A549 (cell line): ENCODE measurements at regions not wholly inside any gene's neighbourhood (a gene's known extent, or its start where the extent isn't known, plus 50 kb on each side); places are given as distances from the start of the nearest gene placed in this dataset.

Experiments
- ATAC-seq, 2 experiments: fragments of 200-7000 bp in 1 of 2; fragments of >200 bp in 1 of 2; cut with Nextera tagmentation in 1 of 2; cut with Tn5 transposase in 1 of 2; 3 replicates each; pipeline versions ENCODE4 v1.8.0 to v1.9.1; 2018 to 2020; ENCODE audit warnings: mild to moderate bottlenecking in 1 of 2, moderate library complexity in 1 of 2
- CTCF ChIA-PET: fragments of 300-600 bp; sonication (Branson Sonifier 250); formaldehyde crosslinking; extraction: SDS; loops from one replicate; lab custom pipeline; 2021; ENCODE audit warnings: antibody characterized with exemption, inconsistent platforms; lab: Yijun Ruan, JAX
- POLR2A ChIA-PET: fragments of 350-600 bp; formaldehyde crosslinking; extraction: SDS; loops from one replicate; lab custom pipeline; 2021; ENCODE audit warnings: antibody characterized with exemption, inconsistent platforms; lab: Yijun Ruan, JAX
- DNase-seq, 2 experiments: peaks; one replicate each; pipeline versions ENCODE4 v3.0.0 to v3.0.0-alpha.2; 2011 to 2016; ENCODE audit warnings: low read depth in 1 of 2, low spot score in 1 of 2
- FAIRE-seq: peaks from 2 replicates; lab custom pipeline; 2011; peaks lifted over from hg19 to GRCh38; lab: Jason Lieb, UNC
- H3K27ac ChIP-seq, 2 experiments: fragments of >200 bp; sonication (Bioruptor Twin); formaldehyde crosslinking; 3 replicates each; pipeline ENCODE4 v1.5.1; 2016 to 2017
- H3K4me1 ChIP-seq: fragments of >200 bp; sonication (Bioruptor Twin); formaldehyde crosslinking; 3 replicates; pipeline ENCODE4 v1.6.1; 2016
- H3K4me2 ChIP-seq: fragments of >200 bp; sonication (Bioruptor Twin); formaldehyde crosslinking; 3 replicates; pipeline ENCODE4 v1.6.1; 2016
- H3K4me3 ChIP-seq: fragments of >200 bp; sonication (Bioruptor Twin); formaldehyde crosslinking; 3 replicates; pipeline ENCODE4 v1.5.1; 2016
- H3K9me3 ChIP-seq: fragments of >200 bp; sonication (Bioruptor Twin); formaldehyde crosslinking; 3 replicates; pipeline ENCODE4 v1.6.1; 2016
- CBX8 ChIP-seq: fragments of 200-600 bp; sonication (generic); IDR thresholded peaks from 2 replicates; pipeline ENCODE4 v1.6.1; 2016
- CHD2 ChIP-seq: fragments of 150-350 bp; IDR thresholded peaks from 2 replicates; pipeline ENCODE4 v1.6.1; 2014; ENCODE audit warnings: low read length; ENCODE audit not compliant: partially characterized antibody
- CTCF ChIP-seq: fragments of >200 bp; sonication (Bioruptor Twin); formaldehyde crosslinking; IDR thresholded peaks from 3 replicates; pipeline ENCODE4 v1.5.1; 2016
- EHMT2 ChIP-seq: fragments of 200-600 bp; sonication (generic); IDR thresholded peaks from 2 replicates; pipeline ENCODE4 v1.6.1; 2016; ENCODE audit warnings: antibody characterized with exemption, low read depth, mild to moderate bottlenecking, moderate library complexity
- EP300 ChIP-seq, 2 experiments: fragments of >200 bp; sonication (Bioruptor Twin); formaldehyde crosslinking; IDR thresholded peaks; 2 replicates in 1 of 2; 3 replicates in 1 of 2; pipeline ENCODE4 v1.6.1; 2016 to 2017
- ESRRA ChIP-seq: fragments of 150-350 bp; IDR thresholded peaks from 2 replicates; pipeline ENCODE4 v1.6.1; 2014; ENCODE audit warnings: mild to moderate bottlenecking, low read length, borderline replicate concordance
- FOXS1 ChIP-seq: fragments of 250-450 bp; sonication (Bioruptor Pico); IDR thresholded peaks from 2 replicates; pipeline ENCODE4 v1.5.0; 2020; ENCODE audit warnings: mild to moderate bottlenecking, moderate library complexity
- HOXA7 ChIP-seq: fragments of 250-450 bp; sonication (Bioruptor Pico); IDR thresholded peaks from 2 replicates; pipeline ENCODE4 v1.5.0; 2020; ENCODE audit warnings: mild to moderate bottlenecking, moderate library complexity
- HOXB13 ChIP-seq: fragments of 250-450 bp; sonication (Bioruptor Pico); IDR thresholded peaks from 2 replicates; pipeline ENCODE4 v1.5.0; 2020; ENCODE audit warnings: low read depth, mild to moderate bottlenecking, moderate library complexity
- HOXB5 ChIP-seq: fragments of 250-450 bp; sonication (Bioruptor Pico); IDR thresholded peaks from 2 replicates; pipeline ENCODE4 v1.5.0; 2020; ENCODE audit warnings: mild to moderate bottlenecking, moderate library complexity
- JUNB ChIP-seq: fragments of >200 bp; sonication (Bioruptor Twin); formaldehyde crosslinking; IDR thresholded peaks from 2 replicates; pipeline ENCODE4 v1.6.1; 2016
- KDM1A ChIP-seq: fragments of 200-600 bp; sonication (generic); IDR thresholded peaks from 2 replicates; pipeline ENCODE4 v1.6.1; 2016; ENCODE audit warnings: low read depth, mild to moderate bottlenecking
- MAX ChIP-seq: IDR thresholded peaks from 2 replicates; pipeline ENCODE4 v1.6.1; 2012
- MAZ ChIP-seq: fragments of 150-350 bp; IDR thresholded peaks from 2 replicates; pipeline ENCODE4 v1.6.1; 2014; ENCODE audit warnings: antibody characterized with exemption, low read depth, low read length, borderline replicate concordance
- NFE2L2 ChIP-seq: fragments of 150-350 bp; conservative IDR thresholded peaks from 2 replicates; pipeline ENCODE4 v1.6.1; 2014; ENCODE audit warnings: low read length
- NPAS2 ChIP-seq: fragments of 250-450 bp; sonication (Bioruptor Pico); IDR thresholded peaks from 2 replicates; pipeline ENCODE4 v1.8.0; 2022; ENCODE audit warnings: mild to moderate bottlenecking, moderate library complexity, borderline replicate concordance
- NR3C1 ChIP-seq: fragments of >200 bp; sonication (Bioruptor Twin); formaldehyde crosslinking; IDR thresholded peaks from 3 replicates; pipeline ENCODE4 v1.6.1; 2017
- PHF8 ChIP-seq: fragments of 200-600 bp; sonication (generic); IDR thresholded peaks from 2 replicates; pipeline ENCODE4 v1.6.1; 2016; ENCODE audit warnings: low read depth, mild to moderate bottlenecking, antibody characterized with exemption, moderate library complexity, borderline replicate concordance
- POLR2A ChIP-seq: IDR thresholded peaks from 2 replicates; pipeline ENCODE4 v1.6.1; 2012; ENCODE audit warnings: mild to moderate bottlenecking, low read length
- RAD21 ChIP-seq, 2 experiments: fragments of >200 bp in 1 of 2; sonication (Bioruptor Twin) in 1 of 2; formaldehyde crosslinking in 1 of 2; IDR thresholded peaks in 1 of 2; conservative IDR thresholded peaks in 1 of 2; 2 replicates in 1 of 2; 3 replicates in 1 of 2; pipeline ENCODE4 v1.6.1; 2012 to 2018; ENCODE audit warnings: inconsistent platforms in 1 of 2
- RFX5 ChIP-seq: fragments of 450-650 bp; IDR thresholded peaks from 2 replicates; pipeline ENCODE4 v1.7.1; 2014; ENCODE audit warnings: antibody characterized with exemption, mild to moderate bottlenecking, moderate library complexity
- SMC3 ChIP-seq: fragments of >200 bp; sonication (Bioruptor Twin); formaldehyde crosslinking; IDR thresholded peaks from 3 replicates; pipeline ENCODE4 v1.6.1; 2018; ENCODE audit warnings: inconsistent platforms
- SREBF2 ChIP-seq: fragments of 450-650 bp; IDR thresholded peaks from 2 replicates; pipeline ENCODE4 v1.6.1; 2014; ENCODE audit warnings: mild to moderate bottlenecking, moderate library complexity
- USF2 ChIP-seq: fragments of 450-650 bp; IDR thresholded peaks from 2 replicates; pipeline ENCODE4 v1.6.1; 2014; ENCODE audit warnings: antibody characterized with exemption
- ZC3H11A ChIP-seq: fragments of 450-650 bp; IDR thresholded peaks from 2 replicates; pipeline ENCODE4 v1.6.1; 2014; ENCODE audit warnings: antibody characterized with exemption, mild to moderate bottlenecking
- ZNF302 ChIP-seq: fragments of 250-450 bp; sonication (Bioruptor Pico); IDR thresholded peaks from 2 replicates; pipeline ENCODE4 v1.9.0; 2021; ENCODE audit warnings: inconsistent platforms, mild to moderate bottlenecking, moderate library complexity
- WGBS: methylation state at CpG from one replicate; pipeline ENCODE4 v1.1.6; 2017; ENCODE audit errors: missing lambda C conversion rate; 5-methylcytosine and 5-hydroxymethylcytosine counted together
- TF ChIP-seq, protein P1 (sequence below): IDR thresholded peaks from 2 replicates; pipeline ENCODE4 v1.6.1; 2012; ENCODE audit warnings: low read depth, borderline replicate concordance

DNA sequence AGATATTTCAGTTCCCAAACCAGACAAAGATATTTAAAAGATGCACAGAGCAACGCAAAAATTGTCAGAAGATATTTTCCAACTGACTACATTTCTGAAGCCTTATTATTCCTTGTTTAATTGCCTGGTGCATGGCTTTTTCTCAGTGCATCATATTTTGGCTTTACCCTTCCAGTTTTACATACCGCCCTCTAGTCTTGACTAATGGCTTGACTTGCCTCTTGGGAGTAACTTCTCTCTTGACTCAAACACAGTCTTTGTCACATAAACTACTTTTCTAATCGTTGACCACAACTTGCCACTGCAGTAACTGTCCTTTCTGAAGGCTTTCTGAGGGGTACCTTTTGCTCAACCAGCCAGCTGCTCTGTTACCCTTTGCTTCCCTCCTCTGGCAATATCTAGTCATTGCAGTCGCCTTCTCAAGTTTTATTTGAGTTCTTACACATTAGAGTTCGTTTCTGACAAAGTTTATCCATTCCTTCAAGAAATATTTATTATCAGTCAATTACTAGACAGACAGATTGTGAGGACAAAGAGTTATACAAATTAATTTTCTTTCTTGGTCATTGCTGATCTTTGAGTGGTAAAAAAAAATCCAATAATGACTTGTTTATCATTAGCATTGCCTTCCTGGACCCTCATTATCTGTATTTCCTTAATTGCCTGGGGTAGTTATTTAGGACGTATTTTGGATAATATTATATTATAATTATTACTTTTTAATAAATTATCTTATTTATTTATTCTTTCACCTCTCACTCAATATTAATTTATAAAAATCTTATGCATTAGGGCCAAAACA lies 506.9 kb upstream of the PCDH10 start:
- DNase-seq (peak; percentile 12 to 34), FAIRE-seq (no peak), ATAC-seq (0 out of 6 replicates have a peak, but pooled peaks of 1 of the 2 experiments have one; percentile 29)
- no peaks in the 10 kb centered on the region for H3K9me3 ChIP-seq
- CTCF ChIA-PET, result interaction anchor here (0.7 kb wide), 1 partner anchor 16 kb away, joined by 4 read pairs; no protein-coding TSS in a partner anchor
- H3K4me3 ChIP-seq, result no peak overlapping the region
- WGBS, result 6% methylated on average over 6 of the region's 6 CpGs
- POLR2A ChIA-PET, result no interaction called here
- no peak overlapping the region for H3K27ac ChIP-seq
- TF ChIP-seq CBX8 (no peak), MAX (no peak), SMC3 (peak; percentile 36; the same call in 2 of the 3 replicates), KDM1A (no peak), NPAS2 (CRISPR knock-in tag) (no peak), CTCF (peak; percentile 41; the same call in 2 of the 3 replicates), EHMT2 (no peak), FOXS1 (no peak), RAD21 (conservative IDR thresholded peaks at IDR 0.05 in 1 of 2, IDR thresholded peaks at IDR 0.05 in 1 of 2) (peak; percentile 50 to 58), ZNF302 (CRISPR knock-in tag) (no peak), PHF8 (no peak), POLR2A (no peak), HOXA7 (CRISPR knock-in tag) (no peak), ZC3H11A (no peak), HOXB5 (CRISPR knock-in tag) (no peak), RFX5 (no peak)
- no peak overlapping the region for H3K4me2 ChIP-seq
- H3K4me1 ChIP-seq, result no peaks in the 10 kb centered on the region

GRCh38 chr4:132646186-132646585 lies 502.9 kb upstream of the PCDH10 start:
- no peak for TF ChIP-seq HOXB5 (CRISPR knock-in tag)
- CTCF ChIA-PET, result no interaction called here
- no peak overlapping the region for H3K27ac ChIP-seq
- no peak for DNase-seq
- H3K4me2 ChIP-seq, result no peak overlapping the region
- H3K4me1 ChIP-seq, result no peaks in the 10 kb centered on the region
- ATAC-seq, result no peak
- no peak overlapping the region for H3K4me3 ChIP-seq
- WGBS, result 5% methylated on average over 1 of the region's 2 CpGs
- POLR2A ChIA-PET, result no interaction called here
- H3K9me3 ChIP-seq, result no peaks in the 10 kb centered on the region
- FAIRE-seq, result no peak

DNA sequence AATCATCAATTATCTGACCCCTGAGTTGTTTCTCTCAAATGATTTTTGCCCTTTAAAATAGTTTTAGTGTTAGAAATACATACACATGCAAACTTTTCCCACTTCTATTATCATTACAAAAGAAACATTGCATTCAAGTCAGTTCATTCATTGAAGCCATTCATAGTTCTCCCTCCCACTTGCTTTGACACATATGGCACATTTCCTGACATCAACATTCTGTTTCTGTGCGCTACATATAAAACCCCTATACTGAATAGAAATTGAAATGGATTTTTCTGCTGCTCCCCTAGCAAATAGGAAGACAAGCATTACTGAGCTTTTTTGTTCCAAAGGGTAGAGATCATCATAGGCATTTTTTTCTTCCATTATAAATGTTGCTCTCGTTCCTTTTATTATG lies 497.9 kb upstream of the PCDH10 start:
- TF ChIP-seq CHD2, result no peak

GRCh38 chr4:132660181-132660580 lies 488.9 kb upstream of the PCDH10 start:
- H3K27ac ChIP-seq, result no peak overlapping the region
- H3K4me3 ChIP-seq, result no peak overlapping the region
- CTCF ChIA-PET, result no interaction called here
- POLR2A ChIA-PET, result no interaction called here
- no peaks in the 10 kb centered on the region for H3K9me3 ChIP-seq
- WGBS, result 0% methylated on average over 1 of the region's 1 CpG
- ATAC-seq (no peak), DNase-seq (no peak), FAIRE-seq (no peak)
- H3K4me2 ChIP-seq, result no peak overlapping the region
- H3K4me1 ChIP-seq, result no peaks in the 10 kb centered on the region
- TF ChIP-seq USF2 (no peak), PHF8 (no peak), MAZ (no peak), NPAS2 (CRISPR knock-in tag) (no peak), ESRRA (no peak), EP300 (IDR thresholded peaks at IDR 0.05) (no peak), JUNB (no peak), NR3C1 (no peak), RFX5 (no peak), NFE2L2 (no peak), SREBF2 (no peak), RAD21 (conservative IDR thresholded peaks at IDR 0.05 in 1 of 2, IDR thresholded peaks at IDR 0.05 in 1 of 2) (no peak), HOXB13 (CRISPR knock-in tag) (no peak)
- TF ChIP-seq, protein P1, sequence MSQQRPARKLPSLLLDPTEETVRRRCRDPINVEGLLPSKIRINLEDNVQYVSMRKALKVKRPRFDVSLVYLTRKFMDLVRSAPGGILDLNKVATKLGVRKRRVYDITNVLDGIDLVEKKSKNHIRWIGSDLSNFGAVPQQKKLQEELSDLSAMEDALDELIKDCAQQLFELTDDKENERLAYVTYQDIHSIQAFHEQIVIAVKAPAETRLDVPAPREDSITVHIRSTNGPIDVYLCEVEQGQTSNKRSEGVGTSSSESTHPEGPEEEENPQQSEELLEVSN, result no peak

More for the DNA sequence above, 497.9 kb upstream of the PCDH10 start:
- WGBS, result 29% methylated on average over 2 of the region's 2 CpGs
- ChIA-PET POLR2A (no interaction called here), CTCF (no interaction called here)
- FAIRE-seq (no peak), DNase-seq (no peak), ATAC-seq (no peak)
- Histone ChIP-seq H3K27ac (no peak overlapping the region), H3K4me1 (no peaks in the 10 kb centered on the region), H3K4me3 (no peak overlapping the region), H3K4me2 (no peak overlapping the region), H3K9me3 (no peaks in the 10 kb centered on the region)
